Upper lobe of left lung (tissue), 6 donors: ENCODE measurements at regions not wholly inside any gene's neighbourhood (a gene's known extent, or its start where the extent isn't known, plus 50 kb on each side); places are given as distances from the start of the nearest gene placed in this dataset.

Source experiments
- ATAC-seq, 2 donors: fragments of 200-7000 bp; cut with Tn5 transposase; one replicate each; pipeline ENCODE4 v1.9.1; 2022; ENCODE audit warnings: mild to moderate bottlenecking in 2 of 2, moderate library complexity in 2 of 2; ENCODE audit not compliant: low FRiP score in 2 of 2
- DNase-seq, 2 donors: peaks; one replicate each; pipeline ENCODE4 v3.0.0-alpha.2; 2019 to 2020
- H3K27ac ChIP-seq, 4 donors: fragments of 200-600 bp; sonication (generic); one replicate each; pipeline ENCODE4 v1.5.1; 2016 to 2019
- H3K27me3 ChIP-seq, 4 donors: fragments of 200-600 bp; sonication (generic); one replicate each; pipeline ENCODE4 v1.5.1; 2017 to 2019
- H3K36me3 ChIP-seq, 4 donors: fragments of 200-600 bp; sonication (generic); one replicate each; pipeline ENCODE4 v1.5.1; 2016 to 2019
- H3K4me1 ChIP-seq, 4 donors: fragments of 200-600 bp; sonication (generic); one replicate each; pipeline ENCODE4 v1.5.1; 2018 to 2019
- H3K4me3 ChIP-seq, 4 donors: fragments of 200-600 bp; sonication (generic); one replicate each; pipeline ENCODE4 v1.5.1; 2017 to 2019; ENCODE audit warnings: mild to moderate bottlenecking in 2 of 4, moderate library complexity in 1 of 4
- H3K9me3 ChIP-seq, 4 donors: fragments of 200-600 bp; sonication (generic); one replicate each; pipeline ENCODE4 v1.5.1; 2018 to 2019
- CTCF ChIP-seq, 6 experiments: fragments of 450-650 bp in 4 of 6; fragments of 200-600 bp in 2 of 6; sonication (generic) in 2 of 6; IDR thresholded peaks; one replicate each; pipeline ENCODE4 v1.5.1; 2016 to 2019; ENCODE audit warnings: antibody characterized with exemption in 6 of 6
- EP300 ChIP-seq, 4 donors: sonication (generic); formaldehyde crosslinking; IDR thresholded peaks; one replicate each; pipeline ENCODE4 v1.5.1; 2017; ENCODE audit warnings: antibody characterized with exemption in 4 of 4, control low read depth in 2 of 4
- POLR2A ChIP-seq, 4 donors: fragments of 450-650 bp; IDR thresholded peaks; one replicate each; pipeline ENCODE4 v1.5.1; 2016 to 2017; ENCODE audit warnings: antibody characterized with exemption in 4 of 4, mild to moderate bottlenecking in 2 of 4
- POLR2AphosphoS5 ChIP-seq, 2 donors: sonication (generic); formaldehyde crosslinking; IDR thresholded peaks; one replicate each; pipeline ENCODE4 v1.5.1; 2017; ENCODE audit warnings: antibody characterized with exemption in 2 of 2
- WGBS, 2 donors: methylation state at CpG; one replicate each; pipeline ENCODE4 v1.1.5; 2017 to 2018; 5-methylcytosine and 5-hydroxymethylcytosine counted together
- donor health status: DM: no; HTN: no; CAD: no; lungs with moderate emphysema.
- donor health status: DM: no; HTN: yes; CAD: no; lungs with severe emphysema.

GRCh38 chr6:25025248-25025918 lies 89.6 kb upstream of the RIPOR2 start:
- WGBS, 2 donors: 69 to 74% methylated on average over 4 of the region's 4 CpGs
- no peak for ATAC-seq
- no peak for DNase-seq
- H3K27ac ChIP-seq: no peak overlapping the region
- no peaks in the 10 kb centered on the region for H3K9me3 ChIP-seq
- H3K27me3 ChIP-seq: no peaks in the 10 kb centered on the region
- no peak overlapping the region for H3K4me3 ChIP-seq
- TF ChIP-seq EP300 (IDR thresholded peaks at IDR 0.05): no peak
- no peak for TF ChIP-seq POLR2A (IDR thresholded peaks at IDR 0.05)
- no peak for TF ChIP-seq CTCF (IDR thresholded peaks at IDR 0.05)
- TF ChIP-seq POLR2AphosphoS5 (IDR thresholded peaks at IDR 0.05): no peak
- peaks cover 0 to 14% (median 8%) of the 10 kb centered on the region in 4 donors for H3K4me1 ChIP-seq
- no peaks in the 10 kb centered on the region for H3K36me3 ChIP-seq

DNA sequence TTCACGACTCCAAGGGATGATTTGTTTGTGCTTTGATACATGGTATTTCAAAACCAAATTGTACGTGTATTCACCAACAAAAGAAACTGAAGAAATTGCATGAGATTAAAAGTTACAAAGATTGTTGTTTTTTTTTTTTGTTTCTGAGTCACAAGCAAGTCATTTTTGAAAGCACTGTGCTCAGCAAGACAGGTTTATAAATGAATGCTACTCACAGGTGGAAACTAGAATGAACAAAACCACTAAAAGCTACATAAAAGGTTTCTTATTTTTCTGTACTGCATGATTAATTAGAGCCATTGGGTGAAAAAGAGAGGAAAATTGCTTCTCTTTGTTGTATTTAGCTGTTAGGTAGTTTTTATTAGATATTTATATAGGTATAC lies 90.2 kb upstream of the RIPOR2 start:
- Histone ChIP-seq H3K4me3 (no peak overlapping the region), H3K9me3 (no peaks in the 10 kb centered on the region), H3K27ac (peak overlapping the region in 2 of 4 donors; percentile 71 to 80), H3K4me1 (peaks cover 0 to 14% (median 8%) of the 10 kb centered on the region in 4 donors), H3K27me3 (no peaks in the 10 kb centered on the region), H3K36me3 (no peaks in the 10 kb centered on the region)
- TF ChIP-seq CTCF (IDR thresholded peaks at IDR 0.05): no peak
- TF ChIP-seq POLR2A (IDR thresholded peaks at IDR 0.05): no peak
- TF ChIP-seq POLR2AphosphoS5 (IDR thresholded peaks at IDR 0.05): no peak
- no peak for TF ChIP-seq EP300 (IDR thresholded peaks at IDR 0.05)
- 41 to 74% methylated on average over 2 of the region's 2 CpGs for WGBS, 2 donors
- ATAC-seq (no peak), DNase-seq (no peak)

GRCh38 chr6:25026723-25027122 lies 91.0 kb upstream of the RIPOR2 start:
- peaks cover 0 to 14% (median 8%) of the 10 kb centered on the region in 4 donors for H3K4me1 ChIP-seq
- TF ChIP-seq EP300 (IDR thresholded peaks at IDR 0.05): peak in 2 of 4 donors; percentile 26 to 83
- no peak for TF ChIP-seq CTCF (IDR thresholded peaks at IDR 0.05)
- TF ChIP-seq POLR2A (IDR thresholded peaks at IDR 0.05): peak in 1 of 4 donors; percentile 25
- TF ChIP-seq POLR2AphosphoS5 (IDR thresholded peaks at IDR 0.05): peak in 1 of 2 donors; percentile 60
- WGBS, 2 donors: 31 to 37% methylated on average over 2 of the region's 2 CpGs
- H3K4me3 ChIP-seq: peak overlapping the region in 3 of 4 donors; percentile 10 to 19 (median 17)
- H3K27ac ChIP-seq: peak overlapping the region; percentile 42 to 80 (median 58)
- no peaks in the 10 kb centered on the region for H3K36me3 ChIP-seq
- no peaks in the 10 kb centered on the region for H3K9me3 ChIP-seq
- no peaks in the 10 kb centered on the region for H3K27me3 ChIP-seq
- DNase-seq: peak in 1 of 2 donors; percentile 93
- ATAC-seq: peak; percentile 79 to 94

DNA sequence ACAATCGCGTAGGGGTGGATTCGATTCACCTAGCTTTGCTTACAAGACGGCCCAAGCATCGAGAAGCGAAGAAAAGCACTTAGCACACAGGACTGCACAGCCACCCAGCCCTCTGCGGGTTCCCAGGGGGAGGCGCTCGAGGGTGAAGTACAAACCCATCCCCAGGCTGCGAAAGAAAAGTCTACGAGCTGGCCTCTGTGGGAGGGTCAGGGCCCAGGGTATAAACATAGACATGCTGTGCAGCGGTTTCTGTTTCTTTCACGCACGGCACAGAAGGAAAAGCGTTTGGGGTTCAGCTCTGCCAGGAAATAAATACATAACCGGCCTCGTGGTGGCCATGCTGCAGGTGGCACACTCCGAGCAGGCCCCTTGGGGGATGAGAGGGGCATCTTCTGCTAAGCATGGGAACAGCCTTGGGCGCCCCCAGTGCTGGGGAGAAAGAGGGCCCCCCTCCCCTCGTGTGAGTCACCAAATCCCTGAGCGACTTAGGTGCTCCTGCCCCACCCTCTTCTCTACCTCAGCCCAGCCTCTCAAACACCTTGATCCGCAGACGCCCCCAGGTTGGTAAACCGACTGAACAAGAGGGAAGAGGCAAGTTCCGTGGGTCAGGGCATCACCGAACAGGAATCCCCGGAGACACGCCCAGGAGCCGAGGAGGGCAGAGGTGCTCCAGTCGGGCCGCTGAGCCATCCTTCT lies 91.6 kb upstream of the RIPOR2 start:
- Histone ChIP-seq H3K36me3 (no peaks in the 10 kb centered on the region), H3K4me3 (peak overlapping the region in 3 of 4 donors; percentile 10 to 19 (median 17)), H3K9me3 (no peaks in the 10 kb centered on the region), H3K27ac (peak overlapping the region; percentile 42 to 80 (median 58)), H3K4me1 (peaks cover 0 to 14% (median 8%) of the 10 kb centered on the region in 4 donors), H3K27me3 (no peaks in the 10 kb centered on the region)
- WGBS, 2 donors: 41 to 58% methylated on average over 25 to 30 of the region's 31 CpGs
- peak; percentile 52 to 69 for DNase-seq
- peak; percentile 49 to 86 for ATAC-seq
- peak in 1 of 4 donors; percentile 8 for TF ChIP-seq POLR2A (IDR thresholded peaks at IDR 0.05)
- TF ChIP-seq EP300 (IDR thresholded peaks at IDR 0.05): no peak
- no peak for TF ChIP-seq POLR2AphosphoS5 (IDR thresholded peaks at IDR 0.05)
- peak in 2 of 6 experiments; percentile 4 to 7 for TF ChIP-seq CTCF (IDR thresholded peaks at IDR 0.05)
